HG03025 (cell line): ENCODE measurements at regions not wholly inside any gene's neighbourhood (a gene's known extent, or its start where the extent isn't known, plus 50 kb on each side); places are given as distances from the start of the nearest gene placed in this dataset.

ENCODE experiments used
- ATAC-seq: cut with Tn5 transposase; IDR thresholded peaks from one replicate; pipeline ENCODE4 v1.9.1; 2021; ENCODE audit warnings: mild to moderate bottlenecking, moderate library complexity; ENCODE audit not compliant: unreplicated experiment, low FRiP score

DNA sequence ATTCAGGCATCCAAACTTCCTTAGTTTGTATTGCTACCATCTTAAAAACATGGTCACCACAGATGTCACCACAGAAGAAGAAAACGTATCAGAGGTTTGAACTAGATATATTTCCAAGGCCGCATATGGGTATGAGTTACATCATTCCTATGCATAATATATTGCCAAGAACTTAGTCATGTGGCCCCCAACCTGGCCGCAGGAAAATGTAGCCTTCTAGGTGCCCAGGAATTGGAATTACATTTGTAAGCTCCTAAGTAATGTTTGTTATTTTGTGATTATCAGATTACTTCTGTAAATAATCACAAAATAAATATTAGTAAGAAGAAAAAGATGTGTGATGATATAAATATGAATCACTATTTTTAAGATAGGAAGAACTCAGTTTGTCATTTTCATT lies 351.4 kb downstream of the ISL1 start:
- ATAC-seq = no peak

DNA sequence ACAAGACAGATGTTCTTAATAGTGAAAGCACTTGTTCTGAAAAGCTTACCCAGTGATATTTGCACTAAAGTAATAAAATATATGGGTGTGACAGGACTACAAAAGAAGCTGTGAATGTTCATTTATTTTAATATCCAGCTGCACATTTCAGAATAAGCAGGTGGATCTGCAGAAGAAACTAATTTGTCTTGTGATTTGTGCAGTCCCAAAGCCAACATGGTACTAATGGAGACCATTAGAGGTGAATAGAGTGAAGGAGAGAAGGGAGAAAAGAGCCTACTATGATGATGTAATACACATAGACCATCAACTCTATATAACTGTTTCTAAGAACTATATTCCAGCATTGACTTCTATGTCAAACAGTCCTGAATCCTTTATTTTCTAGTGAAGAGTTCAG lies 362.8 kb downstream of the ISL1 start:
- no peak for ATAC-seq

DNA sequence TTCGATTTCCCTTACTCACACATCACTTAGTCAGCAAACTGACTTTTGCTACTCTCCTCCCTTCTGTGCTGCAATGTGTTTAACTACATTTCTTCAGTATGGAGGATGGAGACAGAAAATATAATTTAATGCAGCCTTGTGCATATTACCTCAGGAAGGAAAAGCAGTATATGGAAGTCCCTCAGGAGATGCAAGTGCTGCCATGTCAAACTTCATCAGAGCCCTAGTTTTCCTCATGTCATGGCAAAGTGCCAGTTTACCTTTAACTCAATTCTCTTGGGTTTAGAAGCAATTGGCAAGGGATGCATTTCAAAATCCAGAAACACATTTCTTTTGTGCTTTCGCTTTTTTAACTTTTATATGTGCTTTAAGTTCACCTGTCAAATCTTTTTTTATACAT lies 365.4 kb downstream of the ISL1 start:
- ATAC-seq = no peak
